ENCODE measurements at regions not wholly inside any gene's neighbourhood (a gene's known extent, or its start where the extent isn't known, plus 50 kb on each side); places are given as distances from the start of the nearest gene placed in this dataset.

GRCh38 chr14:101232340-101233020, 328.8 kb upstream of the DIO3 start:
- no peak for ATAC-seq
- no peak for DNase-seq (ENCODE audit: missing footprints)
- intact Hi-C loops (cut with DNase I) = loop anchor here (5.0 kb wide), 1 partner anchor 570 kb away; no protein-coding TSS in a partner anchor

- ATAC-seq = no peak
- intact Hi-C loops (cut with DNase I) = loop anchor here (5.0 kb wide), 1 partner anchor 571 kb away; no protein-coding TSS in a partner anchor
- no peak for DNase-seq (ENCODE audit: missing footprints)
These were observed 328.3 kb upstream of the DIO3 start for GRCh38 chr14:101233021-101233366.

- no peak for ATAC-seq
- intact Hi-C loops (cut with DNase I) = loop anchor here (5.0 kb wide), 1 partner anchor 571 kb away; no protein-coding TSS in a partner anchor
- no peak for DNase-seq (ENCODE audit: missing footprints)
These were observed 327.9 kb upstream of the DIO3 start for GRCh38 chr14:101233391-101233790.

- no peak for DNase-seq (ENCODE audit: missing footprints)
- intact Hi-C loops (cut with DNase I) = loop anchor here (5.0 kb wide), 1 partner anchor 572 kb away; no protein-coding TSS in a partner anchor
- no peak for ATAC-seq
These were observed 327.5 kb upstream of the DIO3 start for GRCh38 chr14:101233808-101234207.

- no peak for DNase-seq (ENCODE audit: missing footprints)
- no peak for ATAC-seq
- intact Hi-C loops (cut with DNase I) = loop anchor here (5.0 kb wide), 1 partner anchor 572 kb away; no protein-coding TSS in a partner anchor
These were observed 326.9 kb upstream of the DIO3 start for GRCh38 chr14:101234244-101234937.

GRCh38 chr14:101234999-101235334, 326.3 kb upstream of the DIO3 start:
- intact Hi-C loops (cut with DNase I) = loop anchor here (5.0 kb wide), 1 partner anchor 573 kb away; no protein-coding TSS in a partner anchor
- ATAC-seq = no peak
- no peak for DNase-seq (ENCODE audit: missing footprints)

GRCh38 chr14:101235335-101236103, 325.8 kb upstream of the DIO3 start:
- DNase-seq (ENCODE audit: missing footprints) = no peak
- peak; percentile 61 for ATAC-seq
- intact Hi-C loops (cut with DNase I) = no loop called here

GRCh38 chr14:101236496-101237251, 324.6 kb upstream of the DIO3 start:
- intact Hi-C loops (cut with DNase I) = no loop called here
- DNase-seq (ENCODE audit: missing footprints) = no peak

GRCh38 chr14:101237252-101237616, 324.1 kb upstream of the DIO3 start:
- no peak for ATAC-seq
- intact Hi-C loops (cut with DNase I) = no loop called here
- no peak for DNase-seq (ENCODE audit: missing footprints)

More at GRCh38 chr14:101236496-101237251, 324.6 kb upstream of the DIO3 start:
- no peak for ATAC-seq

GRCh38 chr14:101239065-101239464, 322.2 kb upstream of the DIO3 start:
- ATAC-seq (no peak), DNase-seq (ENCODE audit: missing footprints) (no peak)
- intact Hi-C loops (cut with DNase I) = no loop called here

GRCh38 chr14:101241147-101241546, 320.1 kb upstream of the DIO3 start:
- intact Hi-C loops (cut with DNase I) = no loop called here
- ATAC-seq = no peak

GRCh38 chr14:101241807-101242278, 319.5 kb upstream of the DIO3 start:
- intact Hi-C loops (cut with DNase I) = no loop called here
- no peak for DNase-seq (ENCODE audit: missing footprints)
- ATAC-seq = no peak

More at GRCh38 chr14:101241147-101241546, 320.1 kb upstream of the DIO3 start:
- no peak for DNase-seq (ENCODE audit: missing footprints)

GRCh38 chr14:101242442-101243385, 318.6 kb upstream of the DIO3 start:
- DNase-seq (ENCODE audit: missing footprints) (no peak), ATAC-seq (no peak)
- intact Hi-C loops (cut with DNase I) = no loop called here

GRCh38 chr14:101243587-101244338, 317.5 kb upstream of the DIO3 start:
- ATAC-seq (no peak), DNase-seq (ENCODE audit: missing footprints) (no peak)
- intact Hi-C loops (cut with DNase I) = no loop called here

GRCh38 chr14:101246894-101247841, 314.1 kb upstream of the DIO3 start:
- intact Hi-C loops (cut with DNase I) = no loop called here
- ATAC-seq (no peak), DNase-seq (ENCODE audit: missing footprints) (no peak)

Measured in Right ventricle myocardium inferior (tissue), 1 donor.